MM.1S (cell line): ENCODE measurements at regions not wholly inside any gene's neighbourhood (a gene's known extent, or its start where the extent isn't known, plus 50 kb on each side); places are given as distances from the start of the nearest gene placed in this dataset.

ENCODE experiments used
- DNase-seq: peaks from one replicate; pipeline ENCODE4 v3.0.0-alpha.2; 2015
- H2AFZ ChIP-seq: fragments of 300-600 bp; sonication (generic); 2 replicates; pipeline ENCODE4 v1.6.0; 2016; ENCODE audit warnings: antibody characterized with exemption, low read length
- H3F3A ChIP-seq: fragments of 300-600 bp; sonication (generic); 2 replicates; pipeline ENCODE4 v1.6.1; 2016; ENCODE audit warnings: mild to moderate bottlenecking, antibody characterized with exemption, low read length, moderate library complexity, mixed read lengths; ENCODE audit not compliant: insufficient read depth
- H3K27ac ChIP-seq: fragments of 300-600 bp; sonication (generic); 2 replicates; pipeline ENCODE4 v1.5.1; 2016; ENCODE audit warnings: mild to moderate bottlenecking, low read length
- H3K27me3 ChIP-seq: fragments of 300-600 bp; sonication (generic); replicated peaks from 2 replicates; pipeline ENCODE4 v1.6.0; 2016; ENCODE audit warnings: low read length; ENCODE audit not compliant: insufficient read depth
- H3K36me3 ChIP-seq: fragments of 300-600 bp; sonication (generic); replicated peaks from 2 replicates; pipeline ENCODE4 v1.6.1; 2016; ENCODE audit warnings: mild to moderate bottlenecking, low read length, mixed read lengths; ENCODE audit not compliant: insufficient read depth
- H3K4me1 ChIP-seq: fragments of 300-600 bp; sonication (generic); 2 replicates; pipeline ENCODE4 v1.6.1; 2016; ENCODE audit warnings: low read length, mixed read lengths
- H3K4me2 ChIP-seq: fragments of 300-600 bp; sonication (generic); 2 replicates; pipeline ENCODE4 v1.6.0; 2016; ENCODE audit warnings: low read depth, low read length
- H3K4me3 ChIP-seq: fragments of 300-600 bp; sonication (generic); 2 replicates; pipeline ENCODE4 v1.5.1; 2016; ENCODE audit warnings: low read length, mixed read lengths
- H3K79me2 ChIP-seq: fragments of 300-600 bp; sonication (generic); 2 replicates; pipeline ENCODE4 v1.6.1; 2016; ENCODE audit warnings: mixed run types, low read length, mixed read lengths
- H3K9ac ChIP-seq: fragments of 300-600 bp; sonication (generic); 2 replicates; pipeline ENCODE4 v1.6.1; 2016; ENCODE audit warnings: low read length, mixed read lengths
- H3K9me2 ChIP-seq: fragments of 300-600 bp; sonication (generic); replicated peaks from 2 replicates; pipeline ENCODE4 v1.6.1; 2016; ENCODE audit warnings: mild to moderate bottlenecking, low read length, mixed read lengths; ENCODE audit not compliant: insufficient read depth
- H3K9me3 ChIP-seq: fragments of 300-600 bp; sonication (generic); replicated peaks from 2 replicates; pipeline ENCODE4 v1.6.1; 2016; ENCODE audit warnings: mild to moderate bottlenecking, low read length, mixed read lengths; ENCODE audit not compliant: insufficient read depth
- H4K20me1 ChIP-seq: fragments of 300-600 bp; sonication (generic); 2 replicates; pipeline ENCODE4 v1.6.1; 2016; ENCODE audit warnings: mild to moderate bottlenecking, low read length, moderate library complexity, mixed read lengths; ENCODE audit not compliant: insufficient read depth
- CTCF ChIP-seq: fragments of 300-600 bp; sonication (generic); IDR thresholded peaks from 2 replicates; pipeline ENCODE4 v1.5.1; 2016; ENCODE audit warnings: antibody characterized with exemption, low read length, mixed read lengths
- EZH2 ChIP-seq: fragments of 300-600 bp; sonication (generic); optimal IDR thresholded peaks from 2 replicates; pipeline ENCODE3; 2017; ENCODE audit warnings: low read depth, mild to moderate bottlenecking, antibody characterized with exemption, low read length, mixed read lengths
- EZH2phosphoT487 ChIP-seq: fragments of 300-600 bp; sonication (generic); IDR thresholded peaks from 2 replicates; pipeline ENCODE4 v1.6.1; 2018; ENCODE audit warnings: antibody characterized with exemption, low read length

DNA sequence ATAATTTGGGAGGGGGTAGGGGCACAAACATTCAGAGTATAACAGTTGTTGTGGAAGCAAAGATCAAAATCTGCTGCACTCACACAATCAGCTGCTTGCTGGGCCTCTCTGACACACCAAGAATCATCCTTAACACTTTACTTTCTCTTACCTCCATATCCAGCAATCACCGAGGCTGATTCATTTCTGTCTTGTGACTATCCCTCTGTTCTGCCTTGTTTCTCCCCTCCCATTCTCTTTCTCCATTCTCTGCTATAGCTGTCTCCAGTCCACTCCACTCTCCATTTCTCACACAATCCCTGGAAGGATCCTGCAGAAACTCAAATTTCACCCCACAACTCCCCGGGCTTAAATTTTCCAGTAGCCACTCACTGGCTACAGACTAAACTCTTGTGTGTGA is 91.8 kb upstream of the NGF start:
- no peaks in the 10 kb centered on the region for H3K79me2 ChIP-seq
- H3K4me3 ChIP-seq = no peak overlapping the region
- DNase-seq = no peak
- no peak overlapping the region for H3K4me2 ChIP-seq
- no peak overlapping the region for H3K9ac ChIP-seq
- H3K27ac ChIP-seq = no peak overlapping the region
- H4K20me1 ChIP-seq = no peaks in the 10 kb centered on the region
- H3K36me3 ChIP-seq = no peaks in the 10 kb centered on the region
- no peaks in the 10 kb centered on the region for H3F3A ChIP-seq
- H3K9me3 ChIP-seq = no peaks in the 10 kb centered on the region
- TF ChIP-seq EZH2 = no peak
- no peak for TF ChIP-seq CTCF
- no peak for TF ChIP-seq EZH2phosphoT487
- H2AFZ ChIP-seq = no peak overlapping the region
- H3K27me3 ChIP-seq = no peaks in the 10 kb centered on the region
- no peaks in the 10 kb centered on the region for H3K9me2 ChIP-seq
- H3K4me1 ChIP-seq = no peaks in the 10 kb centered on the region

GRCh38 chr1:115429241-115429640 is 91.2 kb upstream of the NGF start:
- Histone ChIP-seq H3K9me3 (no peaks in the 10 kb centered on the region), H3K9ac (no peak overlapping the region), H3K4me1 (no peaks in the 10 kb centered on the region), H3F3A (no peaks in the 10 kb centered on the region), H3K9me2 (no peaks in the 10 kb centered on the region), H3K27ac (no peak overlapping the region), H3K36me3 (no peaks in the 10 kb centered on the region), H2AFZ (no peak overlapping the region), H4K20me1 (no peaks in the 10 kb centered on the region), H3K27me3 (no peaks in the 10 kb centered on the region), H3K79me2 (no peaks in the 10 kb centered on the region), H3K4me3 (no peak overlapping the region), H3K4me2 (no peak overlapping the region)
- no peak for DNase-seq
- TF ChIP-seq CTCF (no peak), EZH2 (no peak), EZH2phosphoT487 (no peak)

GRCh38 chr1:115428676-115429075 is 90.6 kb upstream of the NGF start:
- Histone ChIP-seq H3K4me2 (no peak overlapping the region), H3K4me1 (no peaks in the 10 kb centered on the region)

GRCh38 chr1:115428256-115428655 is 90.2 kb upstream of the NGF start:
- TF ChIP-seq EZH2 = no peak
- TF ChIP-seq EZH2phosphoT487 = no peak
- TF ChIP-seq CTCF = no peak
- Histone ChIP-seq H3K27ac (no peak overlapping the region), H3K4me2 (no peak overlapping the region), H3K9me2 (no peaks in the 10 kb centered on the region), H3K9ac (no peak overlapping the region), H3K79me2 (no peaks in the 10 kb centered on the region), H3K4me1 (no peaks in the 10 kb centered on the region), H4K20me1 (no peaks in the 10 kb centered on the region), H3K9me3 (no peaks in the 10 kb centered on the region), H3K36me3 (no peaks in the 10 kb centered on the region), H3F3A (no peaks in the 10 kb centered on the region), H3K4me3 (no peak overlapping the region), H2AFZ (no peak overlapping the region), H3K27me3 (no peaks in the 10 kb centered on the region)
- DNase-seq = no peak

More at GRCh38 chr1:115428676-115429075, 90.6 kb upstream of the NGF start:
- H3K4me3 ChIP-seq = no peak overlapping the region
- no peak overlapping the region for H3K27ac ChIP-seq
- no peaks in the 10 kb centered on the region for H3F3A ChIP-seq
- H3K9ac ChIP-seq = no peak overlapping the region
- no peaks in the 10 kb centered on the region for H3K9me3 ChIP-seq
- no peak for DNase-seq
- H4K20me1 ChIP-seq = no peaks in the 10 kb centered on the region
- H2AFZ ChIP-seq = no peak overlapping the region
- no peaks in the 10 kb centered on the region for H3K79me2 ChIP-seq
- no peaks in the 10 kb centered on the region for H3K27me3 ChIP-seq
- H3K36me3 ChIP-seq = no peaks in the 10 kb centered on the region
- H3K9me2 ChIP-seq = no peaks in the 10 kb centered on the region
- TF ChIP-seq EZH2phosphoT487 = no peak
